ENCODE measurements at regions not wholly inside any gene's neighbourhood (a gene's known extent, or its start where the extent isn't known, plus 50 kb on each side); places are given as distances from the start of the nearest gene placed in this dataset.

DNA sequence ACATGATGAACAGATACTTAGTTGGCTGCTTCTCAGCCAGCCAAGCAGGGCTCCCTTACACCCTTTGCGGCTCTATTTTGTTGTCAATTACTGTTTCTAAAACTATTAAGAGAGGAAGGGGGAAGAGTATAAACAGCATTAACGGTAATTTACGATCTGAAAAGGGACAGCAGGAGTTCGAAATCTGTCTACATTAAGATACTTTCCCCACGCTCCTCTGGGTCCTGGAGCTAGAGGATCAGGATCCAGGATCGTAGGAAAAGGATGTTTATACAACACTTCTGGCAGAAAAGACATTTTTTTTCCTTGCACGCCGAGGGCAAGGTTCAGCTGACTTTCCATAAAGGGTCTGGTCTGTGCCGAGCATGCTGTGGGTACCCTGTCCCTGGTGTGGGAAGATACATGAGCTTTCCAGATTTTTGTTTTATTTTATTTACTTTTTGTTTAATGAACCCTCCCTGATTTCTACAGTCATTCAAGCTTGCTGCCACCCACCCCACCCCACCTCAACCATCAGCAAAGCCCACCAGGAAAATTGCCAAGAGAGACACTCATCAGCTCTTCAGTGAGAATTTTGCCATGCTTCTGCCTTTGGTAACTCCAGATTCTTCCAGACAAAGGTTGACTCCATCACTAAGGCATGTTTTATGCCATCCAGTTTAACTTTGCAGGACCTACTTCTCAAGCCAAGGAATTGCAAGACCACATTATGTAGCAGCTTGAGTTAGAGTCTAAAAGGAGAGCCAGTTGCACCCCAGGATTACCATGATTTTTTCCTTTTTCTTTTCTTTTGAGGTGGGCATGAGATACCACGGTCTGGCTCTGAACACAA lies 188.1 kb downstream of the QDPR start:
- TF ChIP-seq POLR2AphosphoS5 (IDR thresholded peaks at IDR 0.05), result no peak
- no peak for TF ChIP-seq CTCF (IDR thresholded peaks at IDR 0.05)
- no peak for TF ChIP-seq POLR2A (IDR thresholded peaks at IDR 0.05)
- Histone ChIP-seq H3K9me3 (no peaks in the 10 kb centered on the region), H3K36me3 (no peaks in the 10 kb centered on the region), H3K4me1 (replicated peaks) (no peaks in the 10 kb centered on the region), H3K4me3 (no peak overlapping the region), H3K27me3 (replicated peaks; ENCODE audit: insufficient read depth) (no peaks in the 10 kb centered on the region), H3K27ac (no peak overlapping the region)
- intact Hi-C loops (cut with DNase I), result loop anchor here (5.0 to 10.0 kb wide), 5 partner anchors 409 to 1031 kb away; no protein-coding TSS in a partner anchor
- WGBS, result 21% methylated on average over 10 of the region's 10 CpGs
- no peak for DNase-seq (ENCODE audit: low spot score)

DNA sequence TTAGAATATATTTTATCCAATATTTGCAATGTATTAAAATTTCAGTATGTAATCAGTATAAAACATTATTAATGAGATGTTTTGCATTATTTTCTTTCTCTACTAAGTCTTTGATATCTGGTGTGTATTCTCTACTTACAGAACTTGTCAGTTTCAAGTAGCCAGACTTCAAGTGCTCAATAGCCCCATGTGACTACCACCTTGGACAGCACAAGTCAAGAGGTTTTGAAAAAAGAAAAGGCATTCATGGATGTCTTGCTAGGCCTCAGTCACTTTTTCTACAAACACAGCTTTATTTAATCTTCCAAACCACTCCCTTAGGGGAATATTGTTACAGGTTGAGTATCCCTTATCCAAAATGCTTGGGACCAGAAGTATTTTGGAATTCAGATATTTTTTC lies 189.4 kb downstream of the QDPR start:
- no peak for DNase-seq (ENCODE audit: low spot score)
- no peak for TF ChIP-seq CTCF (IDR thresholded peaks at IDR 0.05)
- no peak for TF ChIP-seq POLR2AphosphoS5 (IDR thresholded peaks at IDR 0.05)
- TF ChIP-seq POLR2A (IDR thresholded peaks at IDR 0.05), result no peak
- H3K4me1 ChIP-seq (replicated peaks), result no peaks in the 10 kb centered on the region
- intact Hi-C loops (cut with DNase I), result loop anchor here (5.0 to 10.0 kb wide), 5 partner anchors 408 to 1030 kb away; no protein-coding TSS in a partner anchor
- no peaks in the 10 kb centered on the region for H3K36me3 ChIP-seq
- no peak overlapping the region for H3K27ac ChIP-seq
- no peak overlapping the region for H3K4me3 ChIP-seq
- H3K9me3 ChIP-seq, result no peaks in the 10 kb centered on the region
- no peaks in the 10 kb centered on the region for H3K27me3 ChIP-seq (replicated peaks; ENCODE audit: insufficient read depth)

GRCh38 chr4:17320046-17320445 lies 191.8 kb downstream of the QDPR start:
- Histone ChIP-seq H3K9me3 (no peaks in the 10 kb centered on the region), H3K4me1 (replicated peaks) (no peaks in the 10 kb centered on the region), H3K36me3 (no peaks in the 10 kb centered on the region), H3K4me3 (no peak overlapping the region), H3K27ac (no peak overlapping the region), H3K27me3 (replicated peaks; ENCODE audit: insufficient read depth) (no peaks in the 10 kb centered on the region)
- WGBS, result 84% methylated on average over 6 of the region's 6 CpGs
- TF ChIP-seq POLR2A (IDR thresholded peaks at IDR 0.05), result no peak
- TF ChIP-seq POLR2AphosphoS5 (IDR thresholded peaks at IDR 0.05), result no peak
- TF ChIP-seq CTCF (IDR thresholded peaks at IDR 0.05), result no peak
- intact Hi-C loops (cut with DNase I), result loop anchor here (5.0 to 10.0 kb wide), 5 partner anchors 405 to 1028 kb away; no protein-coding TSS in a partner anchor
- no peak for DNase-seq (ENCODE audit: low spot score)

GRCh38 chr4:17317526-17317925 lies 194.4 kb downstream of the QDPR start:
- no peaks in the 10 kb centered on the region for H3K4me1 ChIP-seq (replicated peaks)
- intact Hi-C loops (cut with DNase I), result no loop called here
- DNase-seq (ENCODE audit: low spot score), result no peak
- WGBS, result 78% methylated on average over 5 of the region's 5 CpGs
- no peaks in the 10 kb centered on the region for H3K36me3 ChIP-seq
- no peak overlapping the region for H3K4me3 ChIP-seq
- H3K27ac ChIP-seq, result no peak overlapping the region
- H3K9me3 ChIP-seq, result no peaks in the 10 kb centered on the region
- no peaks in the 10 kb centered on the region for H3K27me3 ChIP-seq (replicated peaks; ENCODE audit: insufficient read depth)
- TF ChIP-seq POLR2A (IDR thresholded peaks at IDR 0.05), result no peak
- TF ChIP-seq POLR2AphosphoS5 (IDR thresholded peaks at IDR 0.05), result no peak
- no peak for TF ChIP-seq CTCF (IDR thresholded peaks at IDR 0.05)

GRCh38 chr4:17316566-17316965 lies 195.3 kb downstream of the QDPR start:
- no peaks in the 10 kb centered on the region for H3K9me3 ChIP-seq

More at GRCh38 chr4:17316566-17316965, 195.3 kb downstream of the QDPR start:
- intact Hi-C loops (cut with DNase I), result no loop called here
- H3K27ac ChIP-seq, result no peak overlapping the region
- no peak overlapping the region for H3K4me3 ChIP-seq
- H3K27me3 ChIP-seq (replicated peaks; ENCODE audit: insufficient read depth), result no peaks in the 10 kb centered on the region
- DNase-seq (ENCODE audit: low spot score), result no peak
- no peaks in the 10 kb centered on the region for H3K4me1 ChIP-seq (replicated peaks)
- WGBS, result 89% methylated on average over 1 of the region's 1 CpG
- TF ChIP-seq POLR2AphosphoS5 (IDR thresholded peaks at IDR 0.05), result no peak
- no peak for TF ChIP-seq POLR2A (IDR thresholded peaks at IDR 0.05)
- no peak for TF ChIP-seq CTCF (IDR thresholded peaks at IDR 0.05)
- H3K36me3 ChIP-seq, result no peaks in the 10 kb centered on the region

Measured in prostate gland (tissue), 2 donors.